ENCODE measurements at regions not wholly inside any gene's neighbourhood (a gene's known extent, or its start where the extent isn't known, plus 50 kb on each side); places are given as distances from the start of the nearest gene placed in this dataset.

GRCh38 chr5:30809933-30810332, 383.6 kb upstream of the CDH6 start:
- Histone ChIP-seq H3K56ac (replicated peaks; ENCODE audit: insufficient read length, low read depth, low read length) (no peak overlapping the region), H3K27me3 (replicated peaks in 1 of 4; ENCODE audit: control insufficient read depth in 3 of 4, extremely low read depth in 1 of 4, insufficient read depth in 3 of 4, low read length in 3 of 4) (no peaks in the 10 kb centered on the region), H3K14ac (ENCODE audit: insufficient read length) (no peak overlapping the region), H3K9me3 (ENCODE audit: insufficient read depth in 2 of 2, low read depth in 1 of 2, low read length in 1 of 2) (no peaks in the 10 kb centered on the region), H2AFZ (ENCODE audit: low read length) (no peak overlapping the region), H4K8ac (ENCODE audit: extremely low read depth, insufficient read depth, low read length) (no peak overlapping the region), H3K4ac (replicated peaks; ENCODE audit: insufficient read length, low read depth, low read length) (no peak overlapping the region), H3K4me1 (replicated peaks in 1 of 4; ENCODE audit: control insufficient read depth in 3 of 4, insufficient read depth in 4 of 4, low read length in 3 of 4) (peaks cover 0 to 2% (median 0%) of the 10 kb centered on the region in 4 experiments; a peak in 1 of 7 replicates), H2BK20ac (ENCODE audit: low read length) (no peak overlapping the region), H3K79me2 (ENCODE audit: control insufficient read depth in 1 of 2, insufficient read depth in 2 of 2, low read length in 2 of 2) (no peaks in the 10 kb centered on the region), H4K91ac (replicated peaks; ENCODE audit: insufficient read length, low read length) (no peak overlapping the region), H2AK5ac (ENCODE audit: low read depth, low read length) (no peak overlapping the region), H3K27ac (ENCODE audit: low read depth, low read length) (no peak overlapping the region), H3K23me2 (ENCODE audit: low read depth, low read length) (no peaks in the 10 kb centered on the region), H2BK120ac (replicated peaks; ENCODE audit: low read depth, low read length) (no peak overlapping the region), H3K4me3 (ENCODE audit: extremely low read depth in 1 of 4, insufficient read depth in 2 of 4, low read depth in 3 of 4, low read length in 4 of 4) (no peak overlapping the region), H3K79me1 (ENCODE audit: low read depth, low read length) (no peaks in the 10 kb centered on the region), H3K18ac (ENCODE audit: extremely low read depth, low read length) (no peak overlapping the region), H2BK12ac (ENCODE audit: low read depth, low read length) (no peak overlapping the region), H3K4me2 (ENCODE audit: insufficient read depth in 1 of 2, low read depth in 2 of 2, low read length in 2 of 2) (no peak overlapping the region), H2BK15ac (ENCODE audit: low read length) (no peak overlapping the region), H3K36me3 (ENCODE audit: control insufficient read depth in 2 of 4, insufficient read depth in 4 of 4, low read length in 3 of 4) (no peaks in the 10 kb centered on the region), H4K5ac (ENCODE audit: insufficient read length, low read depth, low read length) (no peak overlapping the region), H3K23ac (ENCODE audit: insufficient read length) (no peak overlapping the region), H4K20me1 (replicated peaks in 1 of 2; ENCODE audit: control insufficient read depth in 1 of 2, insufficient read depth in 2 of 2, low read length in 2 of 2) (no peaks in the 10 kb centered on the region), H2BK5ac (ENCODE audit: low read depth, low read length) (no peak overlapping the region), H3K9ac (replicated peaks in 1 of 4; ENCODE audit: extremely low read depth in 1 of 4, low read depth in 3 of 4, low read length in 3 of 4) (no peak overlapping the region)
- DNase-seq (ENCODE audit: low read depth in 1 of 2, low spot score in 2 of 2) (no peak), FAIRE-seq (no peak)
- WGBS, 2 experiments (ENCODE audit: extremely low coverage in 1 of 2, insufficient coverage in 1 of 2, insufficient read length in 1 of 2, insufficient replicate concordance in 2 of 2, low coverage in 1 of 2, low lambda C conversion rate in 2 of 2, missing lambda C conversion rate in 1 of 2): 81% methylated on average over 1 of the region's 1 CpG; no CpG with 5 or more reads in 1 of the 2 experiments
- CTCF ChIA-PET (ENCODE audit: partially characterized antibody): interaction anchor here (0.8 kb wide), 1 partner anchor 9 kb away, joined by 3 read pairs; no protein-coding TSS in a partner anchor
- POLR2A ChIA-PET (ENCODE audit: partially characterized antibody): no interaction called here
- no peak for TF ChIP-seq EGR1 (IDR thresholded peaks at IDR 0.05; ENCODE audit: borderline replicate concordance, low read depth, low read length)

Data from H1 (cell line).